T follicular helper cell (primary cell): ENCODE measurements at regions not wholly inside any gene's neighbourhood (a gene's known extent, or its start where the extent isn't known, plus 50 kb on each side); places are given as distances from the start of the nearest gene placed in this dataset.

Experiments used
- DNase-seq: peaks from one replicate; pipeline ENCODE4 v3.0.0-alpha.2; 2020; ENCODE audit warnings: low read depth

DNA sequence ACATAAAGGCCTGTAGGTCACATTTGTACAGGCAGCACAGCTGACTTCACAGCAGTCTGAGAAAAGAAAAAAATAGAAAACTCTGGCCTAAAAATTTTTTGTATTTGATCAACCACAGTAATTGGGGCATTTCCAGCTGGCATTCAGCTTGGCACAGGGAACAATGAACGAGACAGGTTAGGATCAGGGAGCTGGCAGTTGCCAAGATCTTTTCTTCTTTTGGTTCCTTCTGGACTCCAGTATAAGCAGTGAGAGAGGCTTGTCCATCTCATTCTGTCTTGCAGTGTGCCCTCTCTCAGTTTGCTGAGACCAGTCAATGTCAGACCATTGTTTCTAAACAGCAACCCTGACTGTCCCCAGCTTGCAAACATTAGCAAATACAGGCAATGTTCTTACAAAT, 601.1 kb downstream of the TLR4 start:
- DNase-seq = no peak

DNA sequence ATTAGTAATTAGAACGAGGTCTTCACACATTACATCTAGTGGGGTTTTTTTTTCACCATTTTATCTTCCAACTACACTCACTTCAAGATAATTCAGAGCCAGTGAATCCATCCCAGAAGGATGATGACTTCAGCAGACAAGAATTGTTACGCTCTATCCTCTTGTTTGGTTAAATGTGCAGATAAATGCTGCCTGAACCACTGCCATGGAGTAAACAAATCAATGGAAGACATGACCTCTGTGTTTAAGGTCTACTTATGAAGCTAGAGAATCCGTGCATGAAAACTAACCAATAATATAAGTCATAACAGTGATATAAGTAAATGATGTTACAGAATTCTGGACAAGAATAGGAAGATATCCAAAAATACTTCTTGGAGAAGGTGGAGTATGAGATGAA, 602.6 kb downstream of the TLR4 start:
- DNase-seq = no peak

DNA sequence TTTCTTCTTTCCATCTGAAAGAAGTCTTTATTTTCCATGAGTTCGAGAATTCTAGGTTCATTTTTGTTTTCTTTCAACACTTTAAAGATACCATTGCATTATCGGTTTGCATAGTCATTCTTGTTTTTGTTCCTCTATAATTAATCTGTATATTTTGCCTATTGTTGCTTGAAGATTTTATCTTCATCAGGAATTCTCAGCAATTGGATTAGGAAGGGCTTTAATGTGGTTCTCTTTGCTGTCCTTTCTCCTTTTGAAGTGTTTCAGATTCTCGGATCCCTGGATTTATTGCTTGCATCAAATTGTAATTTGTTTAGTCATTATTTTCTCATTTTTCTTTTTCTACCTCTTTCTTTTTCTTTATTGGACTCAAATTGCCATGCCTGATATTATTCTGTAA, 609.8 kb downstream of the TLR4 start:
- no peak for DNase-seq

DNA sequence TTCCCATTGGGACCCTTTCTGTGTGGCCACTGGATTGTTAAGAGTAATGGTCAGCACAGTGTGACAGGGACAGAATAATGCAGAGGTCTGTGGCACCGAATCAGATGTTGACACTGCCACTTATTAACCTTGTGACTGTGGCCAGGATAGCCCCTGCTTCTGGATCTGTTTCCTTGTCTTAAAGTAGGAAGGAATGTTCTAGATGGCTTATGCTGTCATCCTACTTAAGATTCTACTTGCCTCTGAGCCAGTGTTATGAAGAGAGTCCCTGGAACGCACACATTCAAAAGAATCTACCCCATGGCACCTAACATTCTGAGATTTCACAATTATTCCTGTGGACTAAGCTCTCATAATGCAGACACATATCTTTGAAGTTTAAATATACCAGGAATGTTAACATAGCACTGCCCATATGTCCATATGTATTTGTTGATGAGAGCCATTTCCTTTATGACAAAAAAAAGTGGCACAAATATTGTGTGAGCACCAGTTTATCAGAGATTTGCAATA, 612.7 kb downstream of the TLR4 start:
- no peak for DNase-seq

DNA sequence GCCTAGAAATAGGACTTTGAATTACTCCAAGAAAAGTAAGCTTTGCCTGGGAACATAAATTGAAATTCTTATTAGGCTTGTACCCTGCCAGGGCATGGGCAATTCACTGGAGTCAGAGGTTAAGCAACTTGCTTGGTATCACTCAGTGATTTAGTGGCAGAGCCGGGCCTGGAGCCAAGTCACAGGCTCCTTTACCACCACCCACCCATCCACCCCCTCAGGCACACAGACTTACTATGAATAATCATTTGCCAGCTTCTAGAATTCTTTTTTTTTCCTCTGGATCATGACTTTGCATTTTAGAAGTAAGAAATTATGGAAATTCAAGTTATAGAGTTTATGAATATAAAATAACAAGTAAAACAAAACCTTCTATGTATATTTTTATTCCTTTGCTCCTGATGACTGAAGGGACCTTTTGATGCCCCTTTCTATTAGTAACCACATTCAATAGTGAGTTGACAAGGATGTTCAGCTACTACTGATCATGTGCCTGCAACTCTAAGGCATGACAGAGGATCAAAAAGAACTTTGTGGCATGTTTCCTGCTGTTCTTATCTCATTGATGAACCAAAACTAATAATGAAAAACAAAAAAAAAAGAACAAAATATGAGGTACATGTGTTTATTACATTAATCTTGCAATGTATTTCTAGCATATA, 614.7 kb downstream of the TLR4 start:
- no peak for DNase-seq

DNA sequence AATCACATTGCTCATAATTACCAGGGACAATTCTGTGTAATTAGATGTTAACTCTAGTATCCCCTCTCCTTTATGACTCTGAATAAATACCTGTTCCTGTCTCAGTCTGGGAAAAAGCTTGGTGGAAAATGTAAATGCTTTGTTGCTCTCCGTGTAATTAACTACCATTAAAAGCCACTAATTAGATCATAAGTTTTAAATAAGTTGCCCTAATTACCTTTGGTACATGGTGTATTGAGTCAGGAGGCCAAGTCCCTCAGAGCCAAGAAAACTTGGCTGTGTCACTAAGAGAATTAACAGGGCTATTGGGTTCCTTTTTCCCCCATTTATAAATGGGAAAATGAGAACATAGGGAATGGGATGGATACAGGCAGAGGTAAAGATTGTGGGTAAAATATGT, 617.6 kb downstream of the TLR4 start:
- no peak for DNase-seq

DNA sequence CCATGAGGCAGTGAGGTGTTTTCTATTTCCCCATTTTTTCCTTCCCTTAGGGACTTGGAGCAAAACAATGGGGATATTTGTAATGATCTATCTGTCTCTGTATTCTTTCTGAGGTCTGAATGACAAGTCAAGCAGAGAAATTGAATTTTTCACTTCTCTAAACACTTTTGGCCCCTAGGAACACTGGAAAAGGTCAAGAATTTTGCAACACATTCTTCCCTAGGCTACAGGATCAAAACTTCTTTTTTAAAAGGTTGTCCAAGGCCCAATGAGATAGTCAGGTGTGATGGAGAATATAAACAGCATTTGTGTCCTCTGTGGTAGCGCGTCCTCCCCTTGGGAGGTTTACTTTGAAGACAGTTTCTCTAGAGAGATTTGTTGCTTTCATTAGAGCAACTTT, 620.5 kb downstream of the TLR4 start:
- no peak for DNase-seq

DNA sequence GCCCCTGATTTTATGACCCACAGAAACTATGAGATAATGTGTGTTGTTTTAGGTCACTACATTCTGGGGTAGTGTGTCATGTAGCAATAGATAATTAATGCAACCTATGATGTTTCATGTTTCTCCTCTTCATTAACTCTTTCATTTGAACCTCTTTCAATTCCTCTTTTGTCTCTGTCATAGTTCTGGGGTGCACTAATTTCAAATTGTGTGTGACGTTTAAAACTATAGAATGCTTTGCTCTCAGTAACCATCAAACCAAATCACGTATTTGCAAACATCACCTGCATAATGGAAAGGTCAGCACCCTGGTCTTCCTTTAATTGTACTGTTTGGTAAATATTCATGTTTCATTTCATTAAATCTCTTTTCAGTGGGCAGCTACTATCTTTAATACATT, 621.6 kb downstream of the TLR4 start:
- DNase-seq = no peak

DNA sequence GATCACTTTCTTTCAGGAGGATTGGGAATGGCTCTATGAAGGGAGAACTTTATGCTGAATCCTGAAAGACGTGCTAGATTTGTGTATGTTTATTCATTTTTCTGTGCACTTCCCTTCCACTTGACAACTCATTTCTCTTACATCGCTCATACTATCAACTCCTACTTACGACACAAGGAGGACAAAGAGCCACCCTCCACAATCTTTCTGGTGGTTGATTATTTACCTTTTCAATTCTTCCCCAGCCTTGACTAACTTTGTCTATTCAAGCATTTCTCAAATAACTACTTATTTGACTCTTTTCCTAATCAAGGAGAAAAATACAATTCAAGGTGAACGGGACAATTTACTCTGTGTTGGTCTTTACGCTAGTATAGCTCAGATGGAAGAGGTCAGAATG, 622.1 kb downstream of the TLR4 start:
- DNase-seq = no peak

DNA sequence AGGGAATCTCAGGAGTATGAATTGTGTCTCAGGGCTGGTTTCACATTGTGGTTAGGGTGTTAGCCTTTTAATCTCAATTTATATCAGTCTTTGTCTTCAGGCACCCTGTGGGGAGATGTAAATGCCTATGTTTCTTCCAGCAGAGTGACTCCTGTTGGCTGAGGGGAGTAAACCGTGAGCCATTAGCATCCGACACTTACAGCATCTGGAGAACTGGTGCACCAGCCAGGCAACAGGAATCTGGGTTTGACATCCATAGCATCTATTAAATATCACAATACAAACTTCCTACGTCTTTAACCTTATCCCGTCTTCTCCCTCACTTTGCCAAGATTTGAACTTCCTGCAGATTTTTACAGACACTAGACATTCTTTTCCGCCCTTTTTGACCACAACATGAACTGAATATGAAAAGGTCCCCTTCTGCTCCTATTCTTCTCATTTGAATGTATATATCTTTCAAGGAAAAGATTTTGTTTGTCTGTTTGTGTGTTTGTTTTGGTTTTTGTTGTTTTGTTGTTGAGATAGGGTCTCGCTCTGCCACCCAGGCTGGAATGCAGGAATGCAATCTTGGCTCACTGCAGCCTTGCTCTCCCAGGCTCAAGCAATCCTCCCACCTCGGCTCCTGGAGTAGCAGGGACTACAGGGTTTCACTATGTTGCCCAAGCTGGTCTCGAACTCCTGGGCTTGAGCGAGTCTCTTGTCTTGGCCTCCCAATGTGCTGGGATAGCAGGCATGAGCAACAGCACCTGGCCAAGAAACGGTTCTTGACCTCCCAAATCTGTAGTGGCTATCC, 626.2 kb downstream of the TLR4 start:
- DNase-seq = no peak

DNA sequence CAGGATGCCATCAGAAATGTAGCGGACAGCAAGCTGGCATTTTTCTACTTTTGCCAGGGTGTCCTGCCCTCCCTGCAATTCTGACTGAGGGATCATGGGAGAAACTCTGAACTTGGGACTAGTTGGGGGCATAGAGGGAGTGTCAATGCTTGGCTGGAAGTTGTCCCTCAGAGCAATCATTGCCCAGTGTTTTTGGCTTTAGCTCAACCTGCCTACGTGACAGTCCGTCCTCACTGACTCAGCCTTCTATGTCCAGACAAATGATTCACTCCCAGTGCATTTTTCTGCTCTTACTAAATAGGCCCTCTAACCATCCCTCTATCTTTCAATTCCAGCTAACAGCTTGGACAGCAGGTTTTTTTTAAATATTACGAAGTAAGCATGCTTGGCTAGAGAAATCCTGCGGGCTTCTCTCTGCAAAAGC, 627.4 kb downstream of the TLR4 start:
- DNase-seq = no peak

DNA sequence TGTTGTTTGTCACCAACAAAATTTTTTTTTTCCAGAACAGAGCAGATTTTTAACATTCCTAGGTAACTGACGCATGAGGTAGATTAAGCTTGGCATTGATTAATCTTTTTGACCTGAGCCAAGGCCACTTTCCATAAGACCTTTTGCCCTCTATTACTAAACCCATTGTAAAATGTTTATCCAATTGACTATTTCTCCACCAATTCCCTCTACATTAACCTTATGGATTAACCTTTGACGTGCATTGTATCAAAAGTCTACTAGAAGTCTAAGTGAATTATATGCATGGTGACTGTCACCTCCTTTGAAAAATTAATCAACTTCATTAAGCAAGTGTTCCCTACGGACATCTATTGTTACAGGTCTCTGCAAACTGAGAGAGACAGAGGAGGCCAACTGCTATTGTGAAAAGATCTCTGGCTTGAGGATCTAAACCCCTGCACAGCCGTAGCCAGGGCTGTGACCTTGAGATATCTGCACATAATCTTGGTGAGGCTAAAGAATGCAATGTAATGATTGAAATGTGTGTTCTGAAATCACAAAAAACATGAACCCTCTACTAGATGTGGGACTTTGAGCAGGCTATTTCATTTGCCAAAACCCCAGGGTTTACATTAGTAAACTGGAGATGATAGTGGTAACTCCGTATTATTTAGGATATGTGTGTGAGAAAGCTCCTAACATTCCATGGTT, 632.2 kb downstream of the TLR4 start:
- no peak for DNase-seq

DNA sequence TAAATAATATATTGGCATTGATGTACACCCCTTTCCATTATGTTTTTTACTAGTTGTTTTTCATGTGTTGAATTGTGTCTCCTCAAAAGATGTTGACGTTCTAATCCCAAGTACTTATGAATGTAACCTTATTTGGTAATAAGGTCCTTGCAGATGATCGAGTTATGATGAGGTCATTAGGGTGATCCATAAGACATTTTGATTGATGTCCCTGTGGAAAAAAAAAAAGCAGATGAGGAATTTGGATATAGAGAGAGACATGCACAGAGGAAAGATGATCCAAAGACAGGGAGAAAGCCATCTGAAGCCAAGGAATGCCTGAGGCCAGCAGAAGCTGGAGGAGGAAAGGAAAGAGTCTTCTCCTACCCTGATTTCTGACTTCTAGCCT, 632.7 kb downstream of the TLR4 start:
- no peak for DNase-seq

DNA sequence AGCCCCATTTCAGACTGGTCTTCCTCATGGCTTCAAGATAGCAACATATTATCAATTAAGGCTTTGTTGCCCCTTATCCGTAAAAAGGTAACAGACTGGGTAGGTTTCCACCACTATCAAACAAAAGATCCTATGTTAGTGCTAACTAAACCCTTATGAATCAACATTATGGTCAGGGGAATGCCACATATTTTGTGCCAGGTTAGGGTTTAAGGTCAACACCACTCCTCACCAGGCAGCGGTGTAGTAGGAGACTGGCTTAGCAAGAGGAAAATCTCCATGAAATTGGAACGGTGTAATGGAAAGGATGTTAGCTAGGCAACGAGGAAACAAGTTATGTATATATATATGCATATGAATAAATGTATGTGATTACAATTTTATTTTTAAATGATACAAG, 655.8 kb downstream of the TLR4 start:
- DNase-seq = no peak

DNA sequence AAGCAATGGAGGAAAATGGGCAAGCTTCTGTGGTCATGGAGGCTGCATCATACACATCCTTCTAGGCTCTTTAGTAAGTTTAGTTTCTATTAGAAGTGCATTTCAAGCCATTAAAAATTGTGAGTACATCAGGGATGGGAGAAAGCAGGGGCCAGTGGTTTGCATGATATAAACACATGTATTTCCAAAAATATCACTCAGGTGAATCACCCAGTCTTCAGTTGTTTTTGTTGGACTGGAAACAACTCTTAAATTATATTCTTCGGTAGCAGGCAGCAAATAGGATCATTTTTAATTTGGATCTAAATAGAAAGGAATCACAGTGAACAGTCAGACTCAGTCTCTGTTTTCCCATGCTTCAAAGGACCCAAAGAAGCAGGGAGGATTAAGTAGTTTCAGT, 657.9 kb downstream of the TLR4 start:
- no peak for DNase-seq

DNA sequence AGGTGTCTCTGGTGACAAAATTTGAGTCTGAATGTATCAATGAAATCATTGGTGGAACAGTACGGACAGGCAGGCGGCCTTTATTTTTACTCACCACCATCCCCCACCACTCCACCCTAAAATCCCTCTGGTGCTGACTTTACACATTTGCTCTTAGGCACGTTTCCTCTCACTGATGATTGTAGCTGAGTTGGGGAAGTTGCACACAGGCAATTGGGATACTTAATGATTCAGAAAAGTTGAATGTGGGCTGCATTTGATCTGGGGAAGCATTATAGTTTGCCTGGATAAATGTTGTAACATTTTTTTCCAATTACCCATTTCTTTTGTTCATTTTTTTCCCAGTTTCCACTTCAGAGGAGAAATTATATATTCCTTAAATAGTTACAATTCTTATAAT, 658.4 kb downstream of the TLR4 start:
- DNase-seq = no peak

DNA sequence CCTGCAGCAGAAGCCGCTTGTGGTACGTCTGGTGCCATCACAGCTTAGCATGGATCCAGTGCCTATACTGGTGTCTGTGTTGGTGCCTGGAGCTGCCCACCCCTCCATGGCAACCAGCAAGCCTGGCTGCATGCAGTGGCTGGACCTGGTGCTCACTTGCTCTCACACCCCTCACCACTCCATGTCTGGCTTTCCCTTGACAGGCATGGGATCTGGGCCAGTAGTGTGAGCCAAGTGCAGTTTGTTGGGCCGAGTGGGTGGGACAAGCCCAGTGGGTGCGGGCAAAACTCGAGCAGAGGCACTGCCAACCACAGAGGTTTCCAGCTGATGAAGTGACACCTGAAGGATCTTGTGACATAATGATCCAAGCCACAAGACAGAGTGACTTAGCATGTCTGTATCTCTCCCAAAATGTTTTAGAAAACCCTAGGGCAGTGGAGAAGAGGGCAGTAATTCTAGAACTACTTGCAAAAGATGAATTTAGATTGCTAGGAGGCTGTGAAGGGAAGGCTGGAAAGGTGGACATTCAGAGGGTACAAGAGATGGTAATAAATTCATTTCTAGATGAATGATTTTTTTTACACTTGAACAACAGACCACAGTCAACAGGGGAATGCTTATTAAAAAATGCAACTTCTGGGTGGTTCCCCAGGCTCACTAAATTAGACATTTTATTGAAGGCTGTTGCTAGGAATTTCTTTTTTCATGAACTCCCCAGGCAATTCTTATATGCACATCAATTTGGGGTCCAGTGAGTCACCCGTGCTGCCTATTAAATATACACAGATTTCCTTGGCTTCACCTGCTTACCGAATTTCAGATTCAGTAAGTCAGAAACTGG, 660.3 kb downstream of the TLR4 start:
- DNase-seq = no peak

DNA sequence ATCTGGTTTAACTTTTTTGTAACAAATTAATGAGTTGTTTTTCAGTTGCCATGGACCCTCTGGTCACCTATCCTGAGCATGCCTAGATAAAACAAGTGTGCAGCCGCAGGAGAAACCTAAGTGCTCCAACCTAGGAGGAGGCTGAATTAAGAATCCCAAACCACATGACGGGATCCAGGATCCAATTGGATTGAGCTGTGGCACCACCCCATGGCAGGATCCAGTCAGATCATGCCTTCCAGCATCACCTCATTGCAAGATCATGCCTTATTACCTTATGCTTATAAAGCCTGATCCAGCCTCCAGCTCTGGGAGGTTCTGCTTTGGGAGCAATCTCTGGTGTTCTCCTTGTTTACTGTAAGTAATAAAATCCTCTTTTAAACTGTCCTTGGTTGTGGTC, 662.0 kb downstream of the TLR4 start:
- no peak for DNase-seq

DNA sequence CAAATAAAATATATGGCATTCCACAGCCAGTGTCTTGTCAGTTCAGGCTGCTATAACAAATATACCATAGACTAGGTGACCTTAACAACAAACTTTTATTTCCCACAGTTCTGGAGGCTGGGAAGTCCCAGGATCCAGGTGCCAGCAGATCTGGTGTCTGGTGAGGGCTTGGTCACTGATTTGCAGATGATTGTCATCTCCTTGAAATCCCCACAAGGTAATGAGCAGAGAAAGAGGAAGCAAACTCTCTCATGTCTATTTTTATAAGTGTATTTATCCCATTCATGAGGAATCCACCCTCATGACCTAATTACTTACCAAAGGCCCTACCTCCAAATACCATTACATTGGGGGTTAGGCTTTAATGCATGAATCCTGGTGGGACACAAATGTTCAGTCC, 663.2 kb downstream of the TLR4 start:
- no peak for DNase-seq

DNA sequence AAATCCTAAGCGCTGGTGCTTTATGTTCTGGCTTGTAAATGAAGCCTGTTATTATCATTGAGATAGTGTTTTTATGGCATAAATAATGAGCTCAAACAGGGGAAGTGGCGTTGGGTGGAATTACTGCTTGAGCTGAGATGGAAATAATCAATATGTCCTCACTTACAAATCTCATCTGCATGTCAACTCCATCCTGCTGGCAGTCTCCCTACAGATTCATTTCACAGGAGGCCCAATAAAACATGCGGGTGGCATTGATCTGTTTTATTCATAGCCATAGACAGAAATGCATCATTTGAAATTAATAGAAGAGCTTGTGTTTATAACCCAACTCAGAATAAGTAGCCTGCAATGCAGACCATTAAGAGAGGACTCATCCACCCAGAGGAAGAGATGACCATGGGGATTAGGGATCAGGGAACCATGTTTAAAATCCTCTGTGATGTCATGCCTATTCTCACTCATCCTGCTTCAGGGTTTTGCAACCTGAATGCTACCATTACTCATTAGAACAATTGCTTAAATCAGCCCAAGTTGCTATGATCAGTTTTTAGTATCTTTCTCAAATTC, 680.4 kb downstream of the TLR4 start:
- no peak for DNase-seq

DNA sequence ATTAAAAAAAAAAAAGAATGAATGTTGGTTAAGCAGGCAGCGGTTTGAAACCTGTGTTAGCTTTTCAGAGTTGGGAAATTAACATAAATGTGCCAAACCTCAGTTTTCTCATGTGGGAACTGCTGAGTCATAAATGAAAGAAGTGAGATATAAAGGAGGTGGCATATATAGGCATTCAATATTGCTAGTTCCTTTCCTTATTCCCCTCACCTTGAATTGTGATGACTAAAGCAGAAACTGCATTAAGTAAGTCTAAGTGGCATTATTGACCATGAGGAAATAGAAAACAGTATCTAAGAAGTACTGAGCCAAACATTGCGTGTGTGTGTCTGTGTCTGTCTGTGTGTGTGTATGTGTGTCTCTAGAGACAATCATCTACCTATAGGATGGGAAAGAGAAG, 691.2 kb downstream of the TLR4 start:
- no peak for DNase-seq

DNA sequence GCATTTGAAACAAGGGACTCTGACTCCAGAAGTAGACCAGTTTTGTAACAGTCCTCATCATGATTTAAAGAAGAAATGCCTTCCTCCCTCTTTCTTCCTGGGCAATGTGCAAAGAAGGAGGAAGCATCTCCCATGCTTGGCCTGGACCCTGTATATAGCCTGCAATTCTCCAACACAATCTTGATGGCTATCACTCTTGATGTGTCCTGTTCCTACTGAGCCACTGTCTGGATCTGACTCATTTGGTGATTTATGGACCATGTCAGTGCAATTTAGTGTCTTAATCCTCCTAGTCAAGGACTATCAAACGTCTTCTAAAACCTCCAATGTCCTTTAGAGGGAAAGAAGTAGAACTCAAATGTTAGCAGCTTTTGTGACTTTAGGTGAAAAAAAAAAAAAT, 697.3 kb downstream of the TLR4 start:
- DNase-seq = no peak
